Cardiac septum (tissue), 1 donor: ENCODE measurements at regions not wholly inside any gene's neighbourhood (a gene's known extent, or its start where the extent isn't known, plus 50 kb on each side); places are given as distances from the start of the nearest gene placed in this dataset.
"Not testable (repeated sequence)": the region's sequence is repeated elsewhere in the genome, so short reads cannot be mapped to it uniquely, and the experiment has no call there.

Source experiments
- DNase-seq: peaks from one replicate; pipeline ENCODE4 v3.0.0-alpha.2; 2020; ENCODE audit warnings: low spot score
- intact Hi-C: fragments of 100-400 bp; cut with DNase I; formaldehyde crosslinking; loops from one replicate; pipeline ENCODE4 v1.14.0; 2022
- donor health status: DM: no; HTN: no; CAD: no.

GRCh38 chr12:19623751-19624399, 184.6 kb downstream of the AEBP2 start:
- DNase-seq, result no peak
- intact Hi-C loops, result no loop called here

- DNase-seq, result no peak
- intact Hi-C loops, result no loop called here
These were observed 185.2 kb downstream of the AEBP2 start for GRCh38 chr12:19624491-19624890.

DNA sequence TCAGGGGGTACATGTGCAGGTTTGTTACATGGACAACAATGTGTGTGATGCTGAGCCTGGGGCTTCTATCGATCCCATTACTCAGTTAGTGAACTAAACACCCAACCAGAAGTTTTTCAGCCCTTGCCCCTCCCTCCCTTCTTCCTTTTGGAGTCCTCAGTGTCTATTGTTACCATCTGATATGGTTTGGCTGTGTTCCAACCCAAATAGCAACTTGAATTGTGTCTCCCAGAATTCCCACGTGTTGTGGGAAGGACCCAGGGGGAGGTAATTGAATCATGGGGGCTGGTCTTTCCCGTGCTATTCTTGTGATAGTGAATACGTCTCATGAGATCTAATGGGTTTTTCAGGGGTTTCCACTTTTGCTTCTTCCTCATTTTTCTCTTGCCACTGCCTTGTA, 186.3 kb downstream of the AEBP2 start:
- intact Hi-C loops, DNase-seq: not testable (repeated sequence)

DNA sequence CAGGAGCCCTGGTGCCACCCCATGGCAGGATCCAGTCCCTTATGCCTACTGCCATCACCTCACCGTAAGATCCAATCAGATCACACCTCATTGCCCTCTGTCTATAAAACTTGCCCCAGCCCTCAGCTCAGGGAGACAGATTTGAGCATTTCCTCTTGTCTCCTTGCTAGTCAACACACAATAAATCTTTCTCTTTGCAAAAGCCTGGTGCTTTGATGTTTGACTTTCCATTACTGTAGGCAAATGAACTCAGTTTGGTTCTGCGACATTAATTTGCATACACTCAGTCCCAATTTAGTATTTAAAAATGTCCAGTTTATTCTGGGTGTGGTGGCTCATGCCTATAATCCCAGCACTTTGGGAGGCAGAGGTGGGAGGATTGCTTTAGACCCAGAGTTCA, 188.4 kb downstream of the AEBP2 start:
- intact Hi-C loops, result no loop called here
- no peak for DNase-seq

- no peak for DNase-seq
- intact Hi-C loops, result no loop called here
These were observed 191.2 kb downstream of the AEBP2 start for GRCh38 chr12:19630536-19630935.

- no peak for DNase-seq
- intact Hi-C loops, result no loop called here
These were observed 193.9 kb downstream of the AEBP2 start for GRCh38 chr12:19633194-19633593.

- no peak for DNase-seq
- intact Hi-C loops, result no loop called here
These were observed 194.3 kb downstream of the AEBP2 start for GRCh38 chr12:19633641-19634040.

DNA sequence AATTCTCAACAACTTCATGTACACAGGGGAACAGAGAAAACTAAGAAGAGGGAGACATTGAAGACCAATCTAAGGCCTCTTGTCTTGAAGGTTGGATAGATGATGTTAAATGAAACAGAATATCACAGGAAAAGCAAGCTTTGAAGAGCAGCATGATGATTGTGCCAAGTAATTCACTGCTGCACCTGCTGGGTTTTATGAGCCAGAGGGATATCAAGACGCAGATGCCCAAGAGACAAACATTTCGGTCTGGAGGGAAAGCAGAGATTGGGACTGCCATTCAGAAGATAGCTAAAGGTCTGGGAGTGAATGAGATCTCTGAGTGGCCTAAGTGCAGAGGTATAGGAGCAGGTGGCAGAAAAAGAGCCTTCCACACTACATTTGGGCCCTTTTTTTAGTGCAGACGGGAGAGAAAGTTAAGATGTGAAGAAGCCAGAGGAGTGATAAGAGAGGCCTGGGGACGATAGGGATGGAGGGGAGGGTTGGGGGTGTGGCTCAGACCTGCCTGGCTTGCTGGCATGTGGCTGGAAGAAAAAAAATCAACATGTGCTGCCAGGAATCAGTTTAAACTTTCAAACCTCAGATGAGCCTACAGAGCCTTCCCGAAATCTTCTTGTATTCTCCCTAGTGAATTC, 200.6 kb downstream of the AEBP2 start:
- DNase-seq, result no peak
- intact Hi-C loops, result loop anchor here (10.0 kb wide), 1 partner anchor 135 kb away; no protein-coding TSS in a partner anchor

GRCh38 chr12:19641235-19642080, 202.2 kb downstream of the AEBP2 start:
- intact Hi-C loops, result loop anchor here (10.0 kb wide), 1 partner anchor 137 kb away; no protein-coding TSS in a partner anchor
- no peak for DNase-seq

DNA sequence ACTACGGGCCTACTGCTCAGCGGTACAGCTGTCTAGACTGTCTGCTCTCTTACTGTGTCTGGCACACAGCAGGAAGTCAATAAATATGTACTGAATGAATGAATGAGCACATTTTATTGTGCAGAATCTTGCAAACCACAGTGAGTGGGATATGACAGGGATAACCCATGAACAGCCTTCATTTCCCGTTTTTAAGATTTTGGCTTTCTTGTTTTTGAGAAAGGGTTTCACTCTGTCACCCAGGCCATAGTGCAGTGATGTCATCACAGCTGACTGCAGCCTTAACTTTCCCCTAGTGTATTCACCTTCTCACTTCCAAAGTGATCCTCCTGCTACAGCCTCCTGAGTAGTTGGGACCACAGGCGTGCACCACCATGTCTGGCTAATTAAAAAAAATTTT, 203.1 kb downstream of the AEBP2 start:
- intact Hi-C loops, result loop anchor here (10.0 kb wide), 1 partner anchor 138 kb away; no protein-coding TSS in a partner anchor

DNA sequence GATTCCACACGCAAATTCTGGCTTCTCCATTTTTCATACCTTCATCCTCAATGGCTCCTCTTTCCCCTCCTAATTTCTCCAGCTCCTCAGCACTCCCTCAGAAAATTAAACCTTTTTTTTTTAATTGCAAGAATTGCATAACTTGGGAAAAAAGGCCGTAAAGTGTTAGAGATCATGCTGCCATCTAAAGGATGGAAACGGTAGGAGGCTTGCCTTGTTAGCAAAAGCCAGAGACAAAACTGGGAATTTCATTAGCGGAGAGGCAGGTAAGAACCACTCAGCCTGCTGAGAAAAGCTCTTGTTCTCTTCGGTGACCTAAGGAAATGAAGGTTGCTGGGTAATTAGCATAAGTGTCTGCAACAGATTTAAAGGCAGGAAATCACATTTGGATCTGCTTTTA, 204.3 kb downstream of the AEBP2 start:
- intact Hi-C loops, result loop anchor here (10.0 kb wide), 1 partner anchor 139 kb away; no protein-coding TSS in a partner anchor

More for the DNA sequence above, 203.1 kb downstream of the AEBP2 start:
- DNase-seq, result no peak

DNA sequence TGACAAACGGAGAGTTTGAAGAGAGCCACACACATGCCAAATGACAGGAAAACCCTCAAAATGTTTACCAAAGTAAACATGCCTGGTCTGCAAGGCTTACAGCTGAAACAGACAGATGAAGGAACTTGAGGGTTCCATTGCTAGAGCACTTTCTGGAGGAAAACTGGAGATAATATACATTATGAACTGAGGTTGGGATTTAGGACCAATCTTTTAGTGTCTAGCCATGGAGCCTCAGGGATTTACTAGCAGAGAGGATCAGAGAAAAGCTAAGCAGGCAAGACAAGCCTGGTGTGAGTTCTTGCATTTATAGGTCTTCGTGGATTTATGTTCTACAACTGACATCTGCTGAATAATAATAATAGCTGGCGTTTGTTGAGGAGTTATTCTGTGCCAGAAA, 205.3 kb downstream of the AEBP2 start:
- DNase-seq, result no peak
- intact Hi-C loops, result loop anchor here (10.0 kb wide), 1 partner anchor 140 kb away; no protein-coding TSS in a partner anchor

More for the DNA sequence above, 204.3 kb downstream of the AEBP2 start:
- DNase-seq, result no peak

GRCh38 chr12:19645823-19646222, 206.5 kb downstream of the AEBP2 start:
- DNase-seq, result no peak
- intact Hi-C loops, result loop anchor here (10.0 kb wide), 1 partner anchor 141 kb away; no protein-coding TSS in a partner anchor

DNA sequence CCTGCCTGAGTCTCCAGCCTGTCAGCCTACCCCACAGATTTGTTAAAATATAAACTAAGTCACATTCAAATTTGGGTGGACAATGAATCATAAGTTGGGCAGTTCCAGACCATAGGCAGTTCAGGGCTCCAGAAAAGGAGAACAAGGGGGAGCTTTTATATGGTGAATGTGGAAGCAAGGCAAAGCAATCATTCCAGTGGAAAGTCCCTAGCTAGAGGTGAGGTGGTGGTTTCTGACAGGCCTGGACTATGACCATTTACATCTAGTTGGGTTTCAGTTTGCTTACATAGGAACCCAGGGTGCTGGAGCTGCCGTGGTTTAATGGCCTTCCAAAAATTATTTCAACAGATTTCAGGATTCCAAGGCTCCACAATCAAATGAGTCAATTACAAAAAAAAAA, 207.3 kb downstream of the AEBP2 start:
- intact Hi-C loops, result loop anchor here (10.0 kb wide), 1 partner anchor 142 kb away; no protein-coding TSS in a partner anchor
- DNase-seq, result no peak

GRCh38 chr12:19647806-19648556, 208.7 kb downstream of the AEBP2 start:
- no peak for DNase-seq
- intact Hi-C loops, result loop anchor here (10.0 kb wide), 1 partner anchor 143 kb away; no protein-coding TSS in a partner anchor

DNA sequence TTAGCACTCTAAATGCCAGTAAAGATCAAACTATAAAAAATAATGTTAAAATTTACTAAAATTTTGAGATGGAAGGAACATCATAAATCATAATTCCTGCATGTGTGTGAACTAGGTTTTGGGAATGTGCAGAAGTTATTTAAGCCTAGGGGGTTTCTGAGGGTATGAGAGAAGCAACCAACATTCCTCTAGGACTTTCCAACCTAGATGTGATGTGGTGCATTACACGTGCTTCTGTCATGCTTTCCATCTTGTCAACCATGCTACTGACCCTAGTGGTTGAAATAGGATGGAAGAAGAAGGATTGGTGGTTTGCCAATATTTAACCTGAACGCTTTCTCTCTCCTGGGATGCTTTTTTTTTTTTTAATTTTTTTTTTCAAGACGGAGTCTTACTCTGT, 209.3 kb downstream of the AEBP2 start:
- DNase-seq, result no peak
- intact Hi-C loops, result loop anchor here (10.0 kb wide), 1 partner anchor 144 kb away; no protein-coding TSS in a partner anchor

- no peak for DNase-seq
- intact Hi-C loops, result no loop called here
These were observed 213.1 kb downstream of the AEBP2 start for GRCh38 chr12:19652386-19652785.

DNA sequence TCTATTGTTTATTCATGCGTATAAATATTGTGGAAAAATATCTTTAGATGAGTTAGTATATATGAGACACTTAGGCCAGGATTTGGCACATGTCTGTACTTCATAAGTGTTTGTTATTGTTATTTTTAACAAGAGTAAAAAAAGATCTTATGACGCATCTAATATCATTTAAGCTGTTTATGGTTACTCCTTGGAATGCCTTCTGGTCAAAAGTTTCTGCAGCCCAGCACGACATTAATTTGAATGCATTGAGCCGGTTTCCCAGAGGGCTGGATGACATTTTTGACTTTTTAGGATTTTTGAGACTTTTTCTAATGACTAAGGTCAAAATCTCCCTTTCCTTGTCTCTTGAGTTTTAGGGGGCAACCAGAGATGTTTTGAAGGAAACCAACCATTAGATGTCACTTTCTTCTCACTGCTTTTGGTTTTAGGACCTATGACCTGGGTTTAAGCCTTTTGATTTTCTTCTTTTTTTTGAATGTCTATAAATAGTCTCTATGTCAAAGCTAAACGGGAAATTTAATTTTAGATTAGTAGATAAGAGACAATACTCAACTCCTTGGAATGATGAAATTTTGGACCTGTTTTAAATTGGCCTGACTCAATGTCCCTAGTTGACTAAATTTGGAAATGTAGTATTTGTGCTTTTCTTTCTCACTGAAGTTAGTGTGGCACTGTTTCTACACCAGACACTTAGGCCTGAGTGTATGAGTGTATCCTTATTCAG, 215.5 kb downstream of the AEBP2 start:
- intact Hi-C loops, result no loop called here
- DNase-seq, result no peak
